Activated T-helper 1 cell treated with anti-CD3 and anti-CD28 coated beads, Interleukin-12 subunit alpha, Interleukin-12 subunit beta, Interleukin-2, Interleukin-4 antibody, amounts not matched to agents 30 ng/mL and 10 ng/mL and 1 ng/mL, durations not matched to agents 14 hours and 24 hours and 36 hours (primary cell): ENCODE measurements at regions not wholly inside any gene's neighbourhood (a gene's known extent, or its start where the extent isn't known, plus 50 kb on each side); places are given as distances from the start of the nearest gene placed in this dataset.

Source experiments
- DNase-seq: peaks from one replicate; pipeline ENCODE4 v3.0.0; 2021; ENCODE audit warnings: low spot score
- H3K27ac Mint-ChIP-seq: one replicate; pipeline ENCODE4 v1.8.0; 2021; ENCODE audit warnings: mild to moderate bottlenecking, mixed read lengths
- H3K27me3 Mint-ChIP-seq: one replicate; pipeline ENCODE4 v1.8.0; 2022; ENCODE audit warnings: mild to moderate bottlenecking, moderate library complexity, mixed read lengths; ENCODE audit not compliant: insufficient read depth
- H3K36me3 Mint-ChIP-seq: one replicate; pipeline ENCODE4 v1.8.0; 2021; ENCODE audit warnings: low read depth, mixed read lengths
- H3K4me1 Mint-ChIP-seq: one replicate; pipeline ENCODE4 v1.8.0; 2021; ENCODE audit warnings: low read depth, mixed read lengths
- H3K4me3 Mint-ChIP-seq: one replicate; pipeline ENCODE4 v1.8.0; 2021; ENCODE audit warnings: mild to moderate bottlenecking, moderate library complexity, mixed read lengths
- H3K9me3 Mint-ChIP-seq: one replicate; pipeline ENCODE4 v1.8.0; 2021; ENCODE audit warnings: mixed read lengths
- intact Hi-C: fragments of 100-400 bp; cut with micrococcal nuclease; formaldehyde crosslinking; loops from one replicate; pipeline ENCODE4 v1.15.1; 2024

DNA sequence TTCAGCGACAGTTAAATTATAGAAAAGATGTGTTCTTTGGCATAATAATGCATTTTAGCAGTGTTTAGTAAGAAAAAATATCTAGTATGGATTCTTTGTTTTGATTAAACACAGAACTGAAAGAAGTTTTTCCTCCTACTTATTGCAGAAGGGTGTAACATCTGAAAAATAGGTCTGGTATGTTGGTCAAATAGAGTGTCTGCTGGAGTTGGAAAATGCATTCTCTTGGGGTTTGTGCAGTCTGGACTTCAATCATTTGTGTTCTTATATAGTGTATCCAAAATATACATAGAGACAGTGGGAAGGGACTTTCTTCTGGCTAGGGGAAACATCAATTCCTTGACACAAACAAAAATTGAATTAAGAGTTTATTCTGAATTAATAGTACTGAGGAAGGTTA, 132.4 kb upstream of the MAN1A1 start:
- Mint-ChIP-seq H3K4me1 (no peaks in the 10 kb centered on the region), H3K36me3 (no peaks in the 10 kb centered on the region), H3K27ac (no peak overlapping the region), H3K9me3 (peaks cover 4% of the 10 kb centered on the region), H3K27me3 (peaks cover 21% of the 10 kb centered on the region), H3K4me3 (no peak overlapping the region)
- DNase-seq: no peak
- intact Hi-C loops: no loop called here

GRCh38 chr6:119480961-119481497, 131.5 kb upstream of the MAN1A1 start:
- intact Hi-C loops: no loop called here
- no peak overlapping the region for H3K4me3 Mint-ChIP-seq
- peaks cover 19% of the 10 kb centered on the region for H3K27me3 Mint-ChIP-seq
- no peak for DNase-seq
- peaks cover 2% of the 10 kb centered on the region for H3K9me3 Mint-ChIP-seq
- no peak overlapping the region for H3K27ac Mint-ChIP-seq
- H3K36me3 Mint-ChIP-seq: no peaks in the 10 kb centered on the region
- no peaks in the 10 kb centered on the region for H3K4me1 Mint-ChIP-seq

- H3K4me3 Mint-ChIP-seq: no peak overlapping the region
- no peak for DNase-seq
- H3K9me3 Mint-ChIP-seq: no peaks in the 10 kb centered on the region
- H3K36me3 Mint-ChIP-seq: no peaks in the 10 kb centered on the region
- intact Hi-C loops: no loop called here
- H3K27ac Mint-ChIP-seq: no peak overlapping the region
- H3K4me1 Mint-ChIP-seq: no peaks in the 10 kb centered on the region
- peaks cover 12% of the 10 kb centered on the region for H3K27me3 Mint-ChIP-seq
Observed at GRCh38 chr6:119479860-119480655, 130.5 kb upstream of the MAN1A1 start.

DNA sequence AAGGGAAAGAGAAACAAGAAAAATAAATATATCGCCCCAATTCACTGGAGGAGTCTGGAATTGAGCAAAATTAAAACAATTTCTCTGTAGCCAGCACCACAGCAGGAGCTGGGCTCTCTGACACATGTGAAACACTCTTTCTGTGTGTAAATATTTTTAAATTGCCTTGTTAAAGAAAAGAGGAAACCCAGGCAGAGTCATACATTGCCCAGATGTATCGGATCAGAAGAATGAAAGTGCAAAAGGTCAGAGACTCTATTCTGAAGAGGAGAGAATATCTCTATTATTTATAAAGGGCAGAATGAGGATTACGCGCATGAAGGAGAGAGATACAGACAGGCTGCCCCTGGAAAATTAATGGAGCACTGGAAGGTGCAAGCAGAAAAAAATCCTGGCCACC, 127.0 kb upstream of the MAN1A1 start:
- H3K27me3 Mint-ChIP-seq: peaks cover 12% of the 10 kb centered on the region
- H3K27ac Mint-ChIP-seq: no peak overlapping the region
- peaks cover under 1% of the 10 kb centered on the region for H3K4me1 Mint-ChIP-seq
- no peak overlapping the region for H3K4me3 Mint-ChIP-seq
- intact Hi-C loops: no loop called here
- DNase-seq: no peak
- no peaks in the 10 kb centered on the region for H3K9me3 Mint-ChIP-seq
- peaks cover 2% of the 10 kb centered on the region for H3K36me3 Mint-ChIP-seq

- Mint-ChIP-seq H3K27me3 (peaks cover 12% of the 10 kb centered on the region), H3K36me3 (peaks cover 2% of the 10 kb centered on the region), H3K4me3 (no peak overlapping the region), H3K9me3 (no peaks in the 10 kb centered on the region), H3K4me1 (peaks cover 6% of the 10 kb centered on the region), H3K27ac (no peak overlapping the region)
- intact Hi-C loops: no loop called here
- no peak for DNase-seq
Observed at GRCh38 chr6:119476024-119476423, 126.5 kb upstream of the MAN1A1 start.

GRCh38 chr6:119470893-119471542, 121.5 kb upstream of the MAN1A1 start:
- peaks cover 8% of the 10 kb centered on the region for H3K9me3 Mint-ChIP-seq
- no peak for DNase-seq
- peak overlapping the region; percentile 45 for H3K4me3 Mint-ChIP-seq
- peaks cover 5% of the 10 kb centered on the region for H3K27me3 Mint-ChIP-seq
- peak overlapping the region; percentile 46 for H3K27ac Mint-ChIP-seq
- H3K4me1 Mint-ChIP-seq: peaks cover 53% of the 10 kb centered on the region
- peaks cover 9% of the 10 kb centered on the region for H3K36me3 Mint-ChIP-seq
- intact Hi-C loops: no loop called here

GRCh38 chr6:119467488-119468081, 118.0 kb upstream of the MAN1A1 start:
- H3K4me1 Mint-ChIP-seq: peaks cover 86% of the 10 kb centered on the region
- peaks cover 8% of the 10 kb centered on the region for H3K9me3 Mint-ChIP-seq
- H3K27ac Mint-ChIP-seq: no peak overlapping the region
- H3K27me3 Mint-ChIP-seq: no peaks in the 10 kb centered on the region
- H3K4me3 Mint-ChIP-seq: no peak overlapping the region
- H3K36me3 Mint-ChIP-seq: peaks cover 18% of the 10 kb centered on the region
- DNase-seq: no peak
- intact Hi-C loops: loop anchor here (10.0 kb wide), 1 partner anchor 623 kb away; no protein-coding TSS in a partner anchor

GRCh38 chr6:119466226-119466625, 116.7 kb upstream of the MAN1A1 start:
- intact Hi-C loops: loop anchor here (10.0 kb wide), 1 partner anchor 621 kb away; no protein-coding TSS in a partner anchor
- peaks cover 26% of the 10 kb centered on the region for H3K36me3 Mint-ChIP-seq
- H3K9me3 Mint-ChIP-seq: peaks cover 16% of the 10 kb centered on the region
- H3K4me1 Mint-ChIP-seq: peaks cover 92% of the 10 kb centered on the region
- H3K27ac Mint-ChIP-seq: peak overlapping the region; percentile 10
- no peaks in the 10 kb centered on the region for H3K27me3 Mint-ChIP-seq
- H3K4me3 Mint-ChIP-seq: no peak overlapping the region
- no peak for DNase-seq

DNA sequence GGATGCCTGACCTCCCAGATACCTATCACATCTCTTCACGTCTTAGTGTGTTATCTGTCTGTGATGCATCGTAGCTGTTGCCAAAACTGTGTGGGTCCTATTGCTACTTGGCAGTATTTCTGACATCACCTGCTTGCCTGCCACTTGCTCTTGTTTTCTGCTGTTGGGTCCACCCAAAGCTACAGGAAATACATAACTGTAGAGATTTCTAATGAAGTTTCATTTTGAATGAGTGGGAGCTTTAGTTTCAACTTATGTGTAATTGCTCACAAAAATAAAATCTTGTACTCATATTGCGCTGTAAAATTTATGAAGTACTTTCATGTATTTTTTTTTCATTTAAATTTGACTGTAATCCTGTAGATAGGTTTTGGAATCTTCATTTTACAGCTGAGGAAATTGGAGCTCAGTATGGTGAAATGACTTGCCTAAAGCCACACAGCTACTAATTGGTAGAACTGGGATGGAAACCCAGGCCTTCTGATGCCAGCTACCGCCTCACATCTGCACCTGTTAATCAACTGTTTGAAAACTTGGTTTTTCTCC, 113.6 kb upstream of the MAN1A1 start:
- Mint-ChIP-seq H3K27me3 (no peaks in the 10 kb centered on the region), H3K4me3 (peak overlapping the region; percentile 1), H3K36me3 (peaks cover 34% of the 10 kb centered on the region), H3K4me1 (peaks cover 82% of the 10 kb centered on the region), H3K27ac (peak overlapping the region; percentile 72), H3K9me3 (peaks cover 38% of the 10 kb centered on the region)
- intact Hi-C loops: loop anchor here (1.0 to 10.0 kb wide), 5 partner anchors 17 to 618 kb away; no protein-coding TSS in a partner anchor
- DNase-seq: peak; percentile 22

DNA sequence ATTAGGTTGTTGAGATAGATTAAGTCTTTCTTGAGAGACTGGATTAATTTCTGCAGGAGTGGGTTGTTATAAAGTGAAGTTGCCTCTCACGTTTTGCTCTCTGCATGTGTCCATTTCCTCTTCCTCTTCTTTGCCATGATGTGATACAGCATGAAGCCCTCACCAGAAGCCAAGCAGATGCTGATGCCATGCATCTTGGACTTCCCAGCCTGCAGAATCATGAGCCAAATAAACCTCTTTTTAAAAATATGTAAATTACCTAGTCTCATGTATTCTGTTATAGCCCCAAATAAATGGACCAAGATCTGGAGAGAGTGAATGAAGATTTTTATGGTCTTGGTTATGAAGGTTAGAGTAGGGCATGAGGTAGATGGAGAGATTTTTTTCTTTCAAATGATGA, 111.6 kb upstream of the MAN1A1 start:
- Mint-ChIP-seq H3K27ac (no peak overlapping the region), H3K27me3 (peaks cover 3% of the 10 kb centered on the region), H3K4me3 (no peak overlapping the region), H3K9me3 (peaks cover 31% of the 10 kb centered on the region), H3K4me1 (peaks cover 62% of the 10 kb centered on the region), H3K36me3 (peaks cover 32% of the 10 kb centered on the region)
- intact Hi-C loops: loop anchor here (5.0 to 10.0 kb wide), 2 partner anchors 314 to 616 kb away; no protein-coding TSS in a partner anchor
- no peak for DNase-seq

- Mint-ChIP-seq H3K27me3 (peaks cover 5% of the 10 kb centered on the region), H3K4me3 (no peak overlapping the region), H3K9me3 (peaks cover 30% of the 10 kb centered on the region), H3K4me1 (peaks cover 52% of the 10 kb centered on the region), H3K36me3 (peaks cover 28% of the 10 kb centered on the region), H3K27ac (no peak overlapping the region)
- intact Hi-C loops: no loop called here
- no peak for DNase-seq
Observed at GRCh38 chr6:119459207-119459974, 109.8 kb upstream of the MAN1A1 start.

- intact Hi-C loops: no loop called here
- no peak for DNase-seq
- H3K27me3 Mint-ChIP-seq: peaks cover 11% of the 10 kb centered on the region
- H3K9me3 Mint-ChIP-seq: peaks cover 15% of the 10 kb centered on the region
- H3K4me3 Mint-ChIP-seq: no peak overlapping the region
- peaks cover 12% of the 10 kb centered on the region for H3K4me1 Mint-ChIP-seq
- H3K36me3 Mint-ChIP-seq: peaks cover 10% of the 10 kb centered on the region
- no peak overlapping the region for H3K27ac Mint-ChIP-seq
Observed at GRCh38 chr6:119454714-119455113, 105.2 kb upstream of the MAN1A1 start.
